ENCODE measurements at regions not wholly inside any gene's neighbourhood (a gene's known extent, or its start where the extent isn't known, plus 50 kb on each side); places are given as distances from the start of the nearest gene placed in this dataset.

DNA sequence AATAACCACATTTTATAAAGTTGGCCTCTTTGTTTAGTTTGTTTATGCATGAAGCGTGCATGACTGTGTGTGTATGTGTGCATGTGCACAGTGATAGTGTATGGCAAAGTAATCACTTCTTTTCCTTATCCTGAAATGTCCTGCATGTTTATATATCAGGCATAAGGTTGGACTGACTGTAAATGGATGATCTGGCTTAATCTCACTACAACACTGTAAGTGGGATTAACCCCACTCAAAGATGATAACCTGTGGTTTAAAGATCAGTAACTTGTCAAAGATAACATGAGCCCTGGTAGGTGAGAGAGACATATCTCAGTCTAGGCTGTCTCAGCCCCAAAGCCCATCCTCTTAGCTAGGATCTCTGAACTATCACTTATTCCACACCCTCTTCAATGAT lies 376.6 kb upstream of the TSHZ2 start:
- TF ChIP-seq, protein P1, sequence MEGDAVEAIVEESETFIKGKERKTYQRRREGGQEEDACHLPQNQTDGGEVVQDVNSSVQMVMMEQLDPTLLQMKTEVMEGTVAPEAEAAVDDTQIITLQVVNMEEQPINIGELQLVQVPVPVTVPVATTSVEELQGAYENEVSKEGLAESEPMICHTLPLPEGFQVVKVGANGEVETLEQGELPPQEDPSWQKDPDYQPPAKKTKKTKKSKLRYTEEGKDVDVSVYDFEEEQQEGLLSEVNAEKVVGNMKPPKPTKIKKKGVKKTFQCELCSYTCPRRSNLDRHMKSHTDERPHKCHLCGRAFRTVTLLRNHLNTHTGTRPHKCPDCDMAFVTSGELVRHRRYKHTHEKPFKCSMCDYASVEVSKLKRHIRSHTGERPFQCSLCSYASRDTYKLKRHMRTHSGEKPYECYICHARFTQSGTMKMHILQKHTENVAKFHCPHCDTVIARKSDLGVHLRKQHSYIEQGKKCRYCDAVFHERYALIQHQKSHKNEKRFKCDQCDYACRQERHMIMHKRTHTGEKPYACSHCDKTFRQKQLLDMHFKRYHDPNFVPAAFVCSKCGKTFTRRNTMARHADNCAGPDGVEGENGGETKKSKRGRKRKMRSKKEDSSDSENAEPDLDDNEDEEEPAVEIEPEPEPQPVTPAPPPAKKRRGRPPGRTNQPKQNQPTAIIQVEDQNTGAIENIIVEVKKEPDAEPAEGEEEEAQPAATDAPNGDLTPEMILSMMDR (IDR thresholded peaks at IDR 0.05) = no peak
- TF ChIP-seq POLR2A (IDR thresholded peaks at IDR 0.05) = no peak
- Histone ChIP-seq H3K4me1 (no peaks in the 10 kb centered on the region), H3K27ac (no peak overlapping the region), H3K4me3 (replicated peaks in 1 of 3) (no peak overlapping the region), H3K36me3 (no peaks in the 10 kb centered on the region), H3K9me3 (no peaks in the 10 kb centered on the region), H3K27me3 (no peaks in the 10 kb centered on the region)
- 80 to 86% methylated on average over 1 of the region's 1 CpG for WGBS, 2 donors
- no peak for DNase-seq
- intact Hi-C loops (cut with DNase I) = no loop called here

DNA sequence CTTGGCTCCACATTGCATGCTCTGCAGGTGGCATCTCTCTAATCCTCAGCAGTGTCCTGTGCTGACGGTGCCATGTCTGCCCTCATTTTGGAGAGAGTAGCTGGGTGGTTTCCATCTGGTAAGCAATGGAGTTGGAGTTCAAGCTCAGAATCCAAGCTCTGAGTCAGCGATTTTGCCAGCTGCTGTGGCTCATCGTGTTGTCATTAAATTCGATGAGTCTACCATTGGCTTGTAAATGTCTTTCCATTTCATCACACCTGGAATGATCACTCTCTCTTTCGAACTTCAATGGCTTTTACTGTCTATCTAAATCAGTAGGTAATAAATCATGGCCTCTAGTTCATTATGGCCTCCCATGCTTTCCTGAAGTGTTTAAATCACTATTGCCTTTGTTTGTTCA lies 378.5 kb upstream of the TSHZ2 start:
- no peak overlapping the region for H3K27ac ChIP-seq
- H3K36me3 ChIP-seq = no peaks in the 10 kb centered on the region
- H3K9me3 ChIP-seq = no peaks in the 10 kb centered on the region
- intact Hi-C loops (cut with DNase I) = no loop called here
- H3K4me1 ChIP-seq = no peaks in the 10 kb centered on the region
- TF ChIP-seq, protein P1 (IDR thresholded peaks at IDR 0.05) = no peak
- no peak for TF ChIP-seq POLR2A (IDR thresholded peaks at IDR 0.05)
- no peak overlapping the region for H3K4me3 ChIP-seq (replicated peaks in 1 of 3)
- 66 to 73% methylated on average over 5 of the region's 5 CpGs for WGBS, 2 donors
- DNase-seq = no peak
- no peaks in the 10 kb centered on the region for H3K27me3 ChIP-seq

DNA sequence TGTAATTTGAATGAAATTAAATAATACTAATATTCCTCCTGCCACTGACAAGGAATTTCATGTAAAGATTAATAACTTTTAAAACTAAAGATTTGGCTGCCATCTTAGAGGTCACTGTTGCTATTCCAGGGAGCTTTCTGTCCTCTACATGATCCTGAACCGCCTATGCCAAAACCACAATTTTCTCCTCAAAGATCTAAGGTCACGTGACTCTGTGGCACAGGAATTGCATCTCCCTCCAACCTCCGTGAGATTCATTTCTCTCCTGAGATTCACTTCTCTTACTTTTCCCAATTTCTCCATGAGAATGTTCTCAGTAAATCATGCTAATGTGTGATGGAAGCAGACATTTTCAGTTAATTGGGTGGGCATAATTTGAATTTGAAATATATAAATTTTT lies 379.6 kb upstream of the TSHZ2 start:
- no peaks in the 10 kb centered on the region for H3K9me3 ChIP-seq
- no peak overlapping the region for H3K4me3 ChIP-seq (replicated peaks in 1 of 3)
- intact Hi-C loops (cut with DNase I) = no loop called here
- DNase-seq = no peak
- H3K27ac ChIP-seq = no peak overlapping the region
- WGBS, 2 donors = 76 to 84% methylated on average over 3 of the region's 3 CpGs
- no peaks in the 10 kb centered on the region for H3K36me3 ChIP-seq
- H3K4me1 ChIP-seq = no peaks in the 10 kb centered on the region
- TF ChIP-seq, protein P1 (IDR thresholded peaks at IDR 0.05) = no peak
- H3K27me3 ChIP-seq = no peaks in the 10 kb centered on the region

GRCh38 chr20:52590100-52590499 lies 382.1 kb upstream of the TSHZ2 start:
- Histone ChIP-seq H3K36me3 (no peaks in the 10 kb centered on the region), H3K4me1 (no peaks in the 10 kb centered on the region), H3K27ac (no peak overlapping the region), H3K9me3 (no peaks in the 10 kb centered on the region), H3K27me3 (no peaks in the 10 kb centered on the region), H3K4me3 (replicated peaks in 1 of 3) (no peak overlapping the region)
- DNase-seq = peak in 1 of 2 donors; percentile 4
- WGBS, 2 donors = 65 to 76% methylated on average over 2 of the region's 2 CpGs
- intact Hi-C loops (cut with DNase I) = no loop called here
- no peak for TF ChIP-seq POLR2A (IDR thresholded peaks at IDR 0.05)
- TF ChIP-seq, protein P1 (IDR thresholded peaks at IDR 0.05) = no peak

- TF ChIP-seq, protein P1 (IDR thresholded peaks at IDR 0.05) = no peak
- TF ChIP-seq POLR2A (IDR thresholded peaks at IDR 0.05) = no peak
- intact Hi-C loops (cut with DNase I) = no loop called here
- DNase-seq = no peak
These were observed 382.8 kb upstream of the TSHZ2 start for GRCh38 chr20:52589251-52589812.

More at GRCh38 chr20:52589251-52589812, 382.8 kb upstream of the TSHZ2 start:
- Histone ChIP-seq H3K36me3 (no peaks in the 10 kb centered on the region), H3K27me3 (no peaks in the 10 kb centered on the region), H3K9me3 (no peaks in the 10 kb centered on the region), H3K4me1 (no peaks in the 10 kb centered on the region), H3K4me3 (replicated peaks in 1 of 3) (no peak overlapping the region), H3K27ac (no peak overlapping the region)
- 87 to 88% methylated on average over 3 of the region's 3 CpGs for WGBS, 2 donors
